ENCODE measurements at regions not wholly inside any gene's neighbourhood (a gene's known extent, or its start where the extent isn't known, plus 50 kb on each side); places are given as distances from the start of the nearest gene placed in this dataset.

DNA sequence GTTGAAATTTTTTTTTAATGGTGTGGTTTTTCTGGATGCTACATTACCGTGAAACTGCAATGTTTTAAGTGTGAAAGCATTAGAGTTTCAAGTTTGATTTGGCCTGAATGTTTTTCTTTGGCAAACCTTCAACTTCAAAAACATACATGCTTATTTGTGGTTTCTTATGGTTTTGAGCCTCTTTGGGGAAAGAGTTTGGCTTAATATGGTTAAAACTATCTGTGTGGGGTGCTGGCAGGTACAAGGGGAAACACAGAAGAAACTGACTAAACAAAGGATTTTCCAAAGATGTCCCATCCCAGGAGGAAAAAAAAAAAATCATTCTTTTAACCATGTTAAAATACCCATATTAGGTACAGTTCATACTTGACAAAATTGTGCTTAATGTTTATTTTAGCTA lies 121.1 kb downstream of the HGF start:
- DNase-seq, result no peak

DNA sequence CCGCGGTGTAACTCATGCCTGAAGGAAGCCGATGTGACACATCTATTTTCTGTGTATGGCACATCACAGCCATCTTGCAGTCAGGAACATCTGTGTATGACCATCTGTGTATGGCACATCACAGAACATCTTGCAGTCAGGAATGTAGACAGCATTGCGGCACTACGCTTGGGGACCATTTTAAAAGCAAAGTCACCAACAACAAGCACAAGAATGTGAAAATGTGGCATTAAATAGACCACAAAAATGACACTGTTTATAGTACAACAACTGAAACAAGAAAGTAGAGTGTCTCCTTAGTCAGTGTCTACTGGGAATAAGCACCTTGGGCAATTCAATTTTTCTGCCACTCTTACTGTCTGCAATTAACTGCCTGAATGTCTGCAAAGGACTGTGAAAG lies 124.4 kb downstream of the HGF start:
- DNase-seq, result no peak

DNA sequence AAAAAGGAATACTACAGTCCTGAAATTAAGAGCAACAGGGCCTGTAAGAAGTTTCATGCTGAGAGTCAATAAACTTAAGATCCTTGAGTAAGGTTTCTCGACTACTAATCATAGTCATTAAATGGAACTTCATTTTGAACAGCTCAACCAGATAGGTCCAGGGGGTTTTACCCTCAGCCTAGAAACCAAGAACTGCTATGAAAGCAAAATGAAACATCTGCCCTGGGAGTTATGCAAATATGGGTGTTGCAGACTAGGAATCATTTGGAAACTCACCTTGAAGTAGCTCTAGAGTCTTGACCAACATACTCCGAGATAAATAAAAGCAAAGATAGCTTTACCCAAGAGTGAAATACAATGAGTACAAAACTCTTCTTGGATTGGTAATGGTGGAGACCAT lies 128.0 kb downstream of the HGF start:
- no peak for DNase-seq

- DNase-seq, result no peak
Observed at GRCh38 chr7:81638198-81638597, 131.6 kb downstream of the HGF start.

DNA sequence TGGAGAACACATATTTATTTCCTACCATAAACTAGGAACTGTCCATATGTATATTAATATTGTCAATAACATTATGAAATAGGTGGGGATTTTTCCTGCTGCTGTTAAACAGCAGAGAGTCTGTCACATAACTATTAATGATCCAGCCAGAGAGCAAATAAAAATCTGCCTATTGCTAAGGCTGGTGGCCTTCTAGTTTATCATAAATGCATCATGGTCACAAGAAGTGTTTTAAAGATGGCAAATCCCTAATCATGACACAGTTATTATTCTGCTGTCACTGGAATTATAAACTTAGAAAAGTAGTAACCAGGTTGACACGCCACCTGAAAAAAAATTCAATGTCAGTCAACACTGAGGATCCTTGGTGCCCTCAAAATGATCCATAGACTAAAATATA lies 132.3 kb downstream of the HGF start:
- DNase-seq, result no peak

DNA sequence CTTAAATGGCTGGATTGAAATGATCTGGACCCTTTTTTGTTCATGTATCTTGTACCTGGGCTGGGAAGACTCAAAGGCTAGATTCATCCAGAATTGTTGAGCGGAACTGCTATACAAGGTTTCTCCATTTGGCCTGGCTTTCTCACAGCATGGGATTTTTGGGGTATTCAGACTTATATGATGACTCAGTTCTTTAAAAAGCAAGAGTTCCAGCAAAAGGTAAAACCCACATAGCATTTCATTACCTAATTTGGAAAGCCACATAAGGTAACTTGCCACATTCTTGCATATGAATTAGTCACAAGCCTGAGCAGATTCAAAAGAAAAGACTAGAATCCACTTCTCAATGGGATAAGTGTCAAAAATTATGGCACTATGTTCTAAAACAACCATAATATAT lies 137.4 kb downstream of the HGF start:
- no peak for DNase-seq

DNA sequence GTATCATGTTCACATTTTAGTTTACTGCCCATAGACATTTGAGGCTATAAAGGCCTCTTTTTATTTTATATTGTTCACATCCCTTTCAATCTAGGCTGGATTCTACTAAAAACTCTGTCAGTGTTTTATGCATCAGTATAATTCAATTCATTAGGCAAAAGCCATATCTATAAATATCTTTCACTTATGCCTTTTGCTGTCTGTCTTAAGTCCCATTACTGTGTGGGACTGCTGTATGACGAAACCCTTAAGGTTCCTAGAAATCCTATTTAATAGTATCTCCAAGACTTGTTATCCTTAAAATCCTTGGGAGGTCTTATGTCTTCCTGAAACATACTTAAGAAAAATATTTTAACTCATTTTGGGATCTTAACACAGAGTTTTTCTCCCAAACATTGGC lies 139.2 kb downstream of the HGF start:
- no peak for DNase-seq

GRCh38 chr7:81629702-81630101 lies 140.1 kb downstream of the HGF start:
- no peak for DNase-seq

GRCh38 chr7:81628951-81629350 lies 140.9 kb downstream of the HGF start:
- DNase-seq, result no peak

DNA sequence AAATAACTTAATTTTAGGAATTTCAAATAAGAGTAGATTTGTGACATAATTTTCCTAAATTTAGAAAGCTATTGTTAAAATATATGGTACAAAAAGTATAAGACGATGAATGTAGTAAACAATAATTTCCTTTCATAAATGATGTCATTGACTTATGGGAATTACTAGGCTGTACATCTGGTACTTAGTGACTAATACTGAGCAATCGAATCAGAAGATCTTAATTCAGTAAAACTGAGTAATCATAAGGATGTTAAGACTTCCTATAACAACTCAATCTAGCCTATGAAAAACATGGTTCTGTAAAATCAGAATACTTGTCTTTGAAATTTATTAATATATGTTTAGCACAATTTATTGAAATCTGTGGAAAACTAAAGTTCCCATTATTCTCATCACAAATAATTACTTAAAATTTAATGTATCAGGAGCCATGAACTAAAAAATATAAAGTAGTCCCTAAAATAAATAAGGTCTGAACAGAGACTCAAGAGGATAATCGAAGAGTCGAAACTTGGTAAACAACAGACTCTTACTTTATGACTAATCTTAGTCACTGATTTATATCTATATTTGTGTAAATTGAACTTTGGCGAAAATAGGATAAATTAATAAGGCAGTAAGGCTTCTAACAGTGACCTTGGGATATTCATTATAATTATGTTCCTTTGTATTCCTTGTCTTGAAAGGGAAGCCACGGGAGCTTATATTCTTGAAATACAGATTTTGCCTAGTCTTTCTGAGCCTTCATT lies 142.1 kb downstream of the HGF start:
- no peak for DNase-seq

DNA sequence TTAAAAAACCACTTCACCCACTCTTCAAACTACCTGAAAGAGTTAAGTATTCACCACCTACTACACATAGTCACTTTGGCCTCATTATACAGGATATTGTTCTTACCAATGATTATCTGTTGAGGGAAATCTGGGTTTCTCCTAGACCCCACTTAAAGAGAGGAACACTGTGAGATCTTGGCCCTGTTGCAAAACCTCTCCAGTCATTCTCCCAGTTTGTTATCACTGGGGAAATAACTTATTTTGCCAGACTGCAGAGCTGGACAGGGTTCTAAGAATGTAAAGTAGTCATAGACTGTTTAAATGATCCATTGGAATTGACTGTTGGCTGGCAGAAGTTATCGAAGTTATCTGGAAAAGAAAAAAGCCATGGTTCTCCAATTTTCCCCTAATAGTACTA lies 143.8 kb downstream of the HGF start:
- DNase-seq, result no peak

GRCh38 chr7:81624650-81625631 lies 144.9 kb downstream of the HGF start:
- no peak for DNase-seq

GRCh38 chr7:81624021-81624592 lies 145.7 kb downstream of the HGF start:
- no peak for DNase-seq

DNA sequence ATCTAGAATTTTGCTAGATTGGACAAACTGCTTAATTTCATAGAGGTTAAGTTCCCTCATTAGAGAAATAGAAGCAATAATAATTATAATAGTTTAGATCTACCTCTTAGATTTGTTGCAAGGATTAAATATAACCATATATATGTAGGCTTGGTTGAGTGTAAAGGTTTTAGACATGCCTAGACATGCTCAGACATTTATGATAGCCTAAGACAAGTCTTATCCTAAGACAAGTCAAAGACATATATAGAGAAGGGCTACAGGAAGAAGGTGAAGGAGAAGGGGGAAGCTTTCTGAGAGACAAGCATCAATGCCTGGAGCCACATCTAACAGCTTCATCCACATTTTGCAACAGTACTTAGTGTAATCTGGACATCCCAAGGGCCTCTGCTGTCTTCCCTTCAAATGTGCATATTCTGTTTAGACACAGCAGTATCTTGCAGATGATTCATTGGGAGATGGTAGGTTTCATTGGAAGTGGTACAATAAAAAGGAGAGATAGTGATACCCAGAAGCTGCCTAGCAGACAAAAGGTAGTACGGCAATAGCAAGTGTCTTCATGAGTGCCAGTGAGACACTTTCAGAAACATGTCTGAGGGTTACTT lies 146.5 kb downstream of the HGF start:
- DNase-seq, result no peak

DNA sequence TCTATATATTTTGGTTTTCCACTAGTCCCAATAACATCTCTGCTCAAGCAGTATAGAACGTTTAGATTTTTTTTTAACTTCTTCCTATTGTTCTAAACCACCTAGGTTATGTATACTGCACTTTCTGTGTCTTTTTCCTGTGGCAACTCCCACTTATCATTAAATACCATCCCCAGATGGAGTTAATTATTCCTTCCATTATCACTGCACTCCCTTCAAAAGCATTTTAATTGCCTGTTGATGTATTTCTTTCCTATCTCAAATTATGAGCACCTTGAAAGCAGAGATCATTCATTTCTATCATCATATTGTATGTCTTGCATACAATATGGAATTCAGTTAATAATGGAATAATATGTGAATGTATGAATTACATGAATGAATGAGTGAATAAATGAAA lies 148.0 kb downstream of the HGF start:
- no peak for DNase-seq

DNA sequence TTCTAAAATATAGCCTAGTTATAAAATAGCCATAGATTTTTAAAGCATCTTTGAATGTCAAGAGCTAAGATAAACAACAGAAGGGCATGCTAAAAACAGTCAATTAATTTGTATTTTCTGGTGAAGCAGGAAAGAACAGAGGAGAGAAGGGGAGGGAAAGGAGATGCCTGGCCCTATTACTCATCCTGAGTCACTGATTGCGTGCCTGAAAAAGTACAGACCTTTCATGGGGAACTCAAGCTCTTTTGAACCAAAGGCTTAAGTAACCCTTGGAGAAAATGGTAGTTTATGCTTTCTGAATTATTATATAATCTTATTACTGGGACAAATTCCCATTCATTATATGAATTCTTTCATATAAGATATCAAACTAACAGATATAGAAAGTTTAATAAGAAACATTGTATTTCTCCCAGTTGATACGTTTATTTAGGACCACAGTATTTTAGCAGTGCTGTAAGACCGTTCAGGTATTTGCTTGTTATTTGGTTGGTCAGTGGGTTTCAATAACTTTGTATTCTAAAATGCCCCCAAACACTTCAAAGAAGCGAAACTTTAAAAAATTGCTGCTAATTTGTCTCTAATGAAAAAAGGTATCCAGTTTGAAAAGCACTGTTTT lies 151.3 kb downstream of the HGF start:
- DNase-seq, result no peak

DNA sequence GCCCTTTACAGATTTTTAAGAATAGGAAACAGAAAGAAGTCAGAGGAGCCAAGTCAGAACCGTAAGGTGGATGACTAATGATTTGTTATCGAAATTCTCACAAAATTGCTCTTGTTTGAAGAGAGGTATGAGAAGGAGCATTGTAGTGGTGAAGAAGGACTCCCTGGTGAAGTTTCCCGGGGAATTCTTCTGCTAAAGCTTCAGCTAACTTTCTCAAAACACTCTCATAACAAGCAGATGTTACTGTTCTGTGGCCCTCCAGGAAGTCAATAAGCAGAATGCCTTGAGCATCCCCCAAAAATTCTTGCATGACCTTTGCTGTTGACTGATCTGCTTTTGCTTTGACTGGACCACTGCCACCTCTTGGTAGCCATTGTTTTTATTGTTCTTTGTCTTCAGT lies 152.9 kb downstream of the HGF start:
- no peak for DNase-seq

- no peak for DNase-seq
Observed at GRCh38 chr7:81611805-81612204, 158.0 kb downstream of the HGF start.

GRCh38 chr7:81611040-81611439 lies 158.8 kb downstream of the HGF start:
- no peak for DNase-seq

- no peak for DNase-seq
Observed at GRCh38 chr7:81608748-81609382, 161.0 kb downstream of the HGF start.

- DNase-seq, result no peak
Observed at GRCh38 chr7:81607987-81608386, 161.9 kb downstream of the HGF start.

DNA sequence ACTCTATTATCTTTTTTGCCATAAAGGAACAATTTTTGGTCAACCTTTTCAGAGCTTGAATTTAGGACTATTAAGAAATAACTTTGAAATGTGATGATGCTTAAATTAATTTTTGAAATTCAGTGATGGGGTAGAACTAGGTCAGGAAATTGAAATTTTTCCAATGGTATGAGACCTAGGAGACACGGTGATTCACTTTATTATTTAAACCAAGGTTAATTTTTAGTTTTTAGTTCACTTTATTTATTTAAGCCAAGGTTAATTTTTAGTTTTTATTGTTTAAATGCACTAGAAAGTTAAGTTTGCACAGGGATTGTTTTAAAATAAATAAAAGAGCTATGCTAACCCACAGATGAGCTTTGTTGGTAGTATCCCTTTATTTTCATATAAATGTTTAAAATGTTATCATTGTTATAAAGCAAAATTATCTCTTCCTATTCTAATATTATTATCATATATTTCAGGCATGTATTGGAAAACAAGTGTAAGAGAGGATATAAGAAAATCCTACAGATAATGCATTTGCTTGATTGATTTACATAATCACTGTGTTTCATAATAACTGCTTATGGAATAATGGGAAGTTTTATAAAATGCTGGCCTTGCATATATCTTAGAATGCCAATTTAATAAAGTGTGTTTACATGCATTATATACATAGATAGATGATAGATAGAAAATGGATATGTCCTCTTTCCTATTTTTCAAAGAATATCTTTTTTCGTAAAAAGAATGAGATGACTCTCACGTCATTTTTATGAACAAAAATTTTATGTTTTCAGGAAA lies 163.6 kb downstream of the HGF start:
- DNase-seq, result no peak
